IPS DF 4.7 (cell line): ENCODE measurements at regions not wholly inside any gene's neighbourhood (a gene's known extent, or its start where the extent isn't known, plus 50 kb on each side); places are given as distances from the start of the nearest gene placed in this dataset.

Experiments
- DNase-seq: peaks from one replicate; pipeline ENCODE4 v3.0.0-alpha.2; 2013; ENCODE audit warnings: low spot score; ENCODE audit errors: extremely low read depth

DNA sequence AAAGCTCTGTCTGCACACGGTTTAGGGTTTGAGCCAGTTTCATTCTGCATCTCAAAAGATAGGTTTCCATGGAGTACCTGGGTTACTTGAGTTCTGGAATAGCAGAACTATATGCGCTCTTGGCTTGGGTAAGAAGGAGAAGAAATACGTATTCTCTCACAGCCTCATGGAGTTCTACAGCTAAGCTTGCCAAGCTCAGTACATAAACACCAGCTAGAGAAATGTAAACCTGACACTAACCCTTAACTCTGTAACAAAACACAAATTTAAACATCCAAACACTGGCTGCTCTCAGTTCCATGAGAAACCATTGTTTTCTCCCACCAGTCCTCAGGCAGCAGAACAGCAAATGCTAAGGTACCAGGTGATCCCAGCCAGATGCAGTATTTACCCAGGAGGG, 557.2 kb downstream of the INHBA start:
- DNase-seq: no peak

DNA sequence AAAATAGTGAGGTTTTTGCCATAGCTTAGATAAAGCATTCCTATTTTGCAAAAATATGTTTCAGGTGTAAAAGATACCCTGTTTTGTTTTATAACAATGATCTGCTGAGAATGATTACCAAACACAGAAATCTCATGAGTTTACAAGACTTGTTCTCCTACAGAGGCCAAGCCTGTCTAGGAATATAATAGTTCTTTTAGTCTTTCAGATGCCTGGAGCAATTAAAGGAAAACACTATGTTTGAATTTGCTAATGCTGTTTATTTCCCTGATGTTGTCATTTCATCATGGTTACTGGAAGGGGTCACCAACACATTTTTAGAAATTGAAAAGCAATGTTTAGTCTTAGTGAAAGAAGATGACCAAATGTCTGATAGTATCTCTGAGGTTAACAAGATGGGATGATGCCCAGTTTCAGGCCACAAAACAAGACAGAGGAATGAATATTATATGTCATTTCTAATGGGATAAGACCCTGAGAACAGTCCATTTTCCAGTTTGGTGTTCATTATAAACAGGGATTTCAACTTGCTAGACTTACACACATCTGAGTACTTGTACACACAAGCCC, 559.9 kb downstream of the INHBA start:
- no peak for DNase-seq

DNA sequence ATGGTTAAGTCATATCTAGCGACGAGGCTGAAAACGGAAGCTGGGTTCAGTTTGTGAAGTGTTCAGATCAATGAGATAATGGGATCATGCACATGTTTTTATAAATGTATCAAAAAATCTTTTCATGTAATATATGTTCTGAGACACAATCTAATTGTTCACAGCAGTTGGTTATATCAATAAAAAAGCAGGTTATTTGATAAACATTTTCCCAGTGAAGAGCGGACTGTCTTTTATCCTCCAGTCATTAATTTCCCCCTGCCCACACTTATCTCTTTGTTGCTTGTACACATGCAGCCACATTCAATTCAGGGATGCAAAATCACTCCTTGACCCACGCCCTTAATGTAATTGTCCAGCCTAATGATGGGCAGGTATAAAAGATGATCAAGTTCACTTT, 563.1 kb downstream of the INHBA start:
- no peak for DNase-seq

DNA sequence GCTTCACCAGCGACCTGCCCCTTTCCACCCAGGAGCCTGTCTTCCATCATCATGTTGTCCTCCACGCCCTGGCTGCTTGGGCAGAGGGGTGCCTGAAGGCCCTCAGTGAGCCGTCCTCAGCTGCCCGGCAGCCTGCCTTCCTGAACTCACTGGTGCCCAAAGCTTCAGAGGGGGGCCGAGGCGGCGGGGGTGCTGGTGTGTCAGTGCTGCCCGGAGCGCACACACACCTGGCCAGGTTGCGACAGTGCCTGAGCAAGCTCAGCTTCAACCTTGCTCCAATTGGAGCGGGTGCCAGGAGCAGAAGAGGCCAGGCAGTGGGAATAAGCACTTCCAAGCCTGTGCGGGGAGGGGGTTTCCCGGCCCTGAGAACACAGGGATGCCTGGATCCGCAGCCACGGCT, 566.3 kb downstream of the INHBA start:
- no peak for DNase-seq

DNA sequence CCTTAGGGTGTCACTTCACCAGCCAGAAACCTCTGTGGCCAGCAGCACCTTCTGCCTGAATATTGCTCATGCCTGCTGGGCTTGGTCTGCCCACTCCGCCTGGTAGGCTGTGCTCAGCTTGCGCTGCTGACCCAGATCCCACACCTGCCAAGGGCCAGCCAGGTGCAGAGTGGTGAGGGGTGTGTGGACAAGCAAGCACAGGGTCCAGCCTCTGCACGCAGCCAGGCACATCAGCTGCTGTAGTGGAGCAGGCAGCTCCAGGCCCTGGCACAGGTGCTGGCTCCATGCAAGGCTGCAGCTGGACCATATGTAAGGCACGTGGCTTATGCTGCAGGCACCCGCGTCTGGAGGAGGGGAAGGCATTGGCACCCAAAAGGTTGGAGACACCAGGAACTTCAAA, 567.4 kb downstream of the INHBA start:
- DNase-seq: no peak

DNA sequence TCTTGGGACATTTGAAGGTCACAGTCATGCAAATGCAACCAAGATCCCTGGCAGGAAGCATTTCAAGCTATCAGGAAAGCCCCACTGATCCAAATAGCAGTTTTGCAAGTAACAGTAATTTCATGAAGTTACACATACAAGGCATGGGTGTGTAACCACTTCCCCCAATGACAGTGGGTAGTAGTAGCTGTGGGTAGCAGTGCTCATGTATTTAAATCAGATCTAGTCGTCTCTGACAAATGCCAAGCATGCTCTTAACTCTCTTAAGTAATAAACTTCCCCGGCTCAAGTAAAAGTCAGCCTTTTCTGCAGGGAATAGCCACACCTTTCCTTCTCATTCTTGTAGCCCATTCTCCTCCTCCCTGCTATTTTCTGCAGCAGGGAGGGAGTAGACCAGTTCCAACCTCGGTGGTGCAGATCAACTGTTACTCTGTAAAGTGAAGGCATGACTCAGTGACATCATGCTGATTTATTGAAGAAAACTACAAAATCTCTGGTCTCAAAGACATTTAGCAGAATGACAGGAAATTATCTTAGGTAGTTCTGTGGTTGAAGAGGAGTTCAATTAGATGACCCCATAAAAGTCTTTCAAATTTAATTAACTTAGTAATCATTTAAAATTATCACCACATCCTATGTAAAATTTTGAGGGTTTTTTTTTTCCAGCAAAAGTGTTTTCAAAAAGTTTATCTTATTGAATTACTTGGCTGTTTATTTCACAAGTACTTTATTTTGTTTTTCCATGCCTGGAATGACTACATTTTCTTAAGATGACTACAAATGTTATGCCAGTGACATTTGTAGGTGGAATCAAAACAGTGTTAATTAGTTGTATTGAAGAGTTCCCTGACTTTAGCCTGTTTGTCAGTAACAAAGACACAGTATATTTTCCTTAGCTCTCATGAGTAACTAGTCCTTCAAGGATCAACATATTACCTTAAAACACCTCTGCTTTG, 568.3 kb downstream of the INHBA start:
- no peak for DNase-seq

DNA sequence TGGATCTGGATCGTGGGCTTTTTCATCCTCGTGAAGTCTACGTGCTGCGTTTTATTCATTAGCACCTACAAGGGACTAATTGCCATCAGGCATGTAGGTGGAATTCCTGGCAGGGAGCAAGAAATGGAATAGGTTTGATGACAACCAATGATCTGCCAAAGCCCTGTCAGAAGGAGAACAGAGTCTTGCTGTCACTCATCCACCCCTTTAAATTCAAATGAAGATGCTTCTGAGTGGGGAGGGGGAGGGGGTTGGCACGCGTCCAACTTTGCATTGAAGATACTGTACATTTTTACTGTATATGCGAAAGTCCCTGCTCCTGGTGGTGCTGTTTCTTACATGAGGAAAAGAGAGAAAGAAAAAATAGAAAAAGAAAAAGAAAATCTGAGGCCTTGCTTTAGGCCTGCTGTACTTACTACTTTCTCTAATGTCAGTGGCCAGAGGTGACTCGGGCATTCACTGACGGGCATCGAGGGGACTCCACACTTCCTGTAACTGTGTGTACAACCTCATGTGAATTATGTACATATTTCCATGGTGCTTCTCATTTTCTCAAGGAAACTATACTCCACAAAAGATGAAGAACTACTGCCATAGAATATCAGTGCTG, 569.1 kb downstream of the INHBA start:
- DNase-seq: no peak

DNA sequence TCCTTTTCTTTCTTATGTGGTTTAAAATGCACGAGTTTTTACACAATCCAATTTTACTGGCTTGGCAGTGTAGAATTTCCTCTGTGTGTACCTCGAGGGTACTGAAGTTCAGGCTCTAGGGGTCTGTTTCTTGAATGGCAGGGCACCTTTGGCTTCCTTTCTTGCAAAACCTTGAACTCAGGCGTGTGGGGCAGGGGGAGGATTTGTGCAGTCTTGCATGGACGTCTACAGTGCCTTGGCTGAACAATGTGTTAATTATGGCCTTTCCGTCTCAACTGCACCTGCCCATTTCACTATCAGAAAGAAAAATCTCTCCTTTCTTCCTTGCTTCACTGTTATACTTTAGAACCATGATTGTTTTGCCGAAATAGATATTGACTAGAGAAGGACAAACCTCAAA, 570.9 kb downstream of the INHBA start:
- no peak for DNase-seq

DNA sequence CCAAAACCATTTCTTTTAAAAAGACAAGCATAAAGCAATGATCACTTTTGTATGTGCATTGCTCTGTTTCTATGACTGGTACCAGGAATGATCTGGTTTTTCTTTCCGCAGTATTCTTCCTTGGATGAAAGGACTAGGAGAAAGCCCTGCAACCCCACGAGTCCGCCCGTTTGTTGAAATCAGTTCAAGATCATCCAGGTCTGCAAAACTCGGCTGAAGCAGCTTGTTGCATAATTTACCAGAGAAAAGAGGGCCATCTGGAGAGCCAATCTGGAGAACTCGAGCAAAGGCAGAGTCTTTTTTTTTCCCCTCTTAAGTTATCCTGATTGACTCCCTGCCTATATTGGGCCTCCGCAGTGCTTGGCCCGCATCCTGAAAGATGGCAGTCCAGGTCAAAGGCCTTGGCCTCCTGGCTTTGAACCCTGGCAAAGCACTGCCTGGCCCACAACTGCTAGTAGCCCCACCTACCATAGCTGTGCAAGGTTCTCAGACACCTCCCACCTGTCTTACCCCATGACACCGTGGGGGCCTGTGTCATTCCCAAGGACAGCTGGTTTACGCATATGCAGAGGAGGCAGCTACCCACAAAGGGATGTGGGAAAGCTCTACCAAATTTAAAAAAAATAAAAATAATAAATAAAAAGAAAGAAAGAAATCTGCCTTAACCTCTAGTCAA, 572.2 kb downstream of the INHBA start:
- DNase-seq: no peak

DNA sequence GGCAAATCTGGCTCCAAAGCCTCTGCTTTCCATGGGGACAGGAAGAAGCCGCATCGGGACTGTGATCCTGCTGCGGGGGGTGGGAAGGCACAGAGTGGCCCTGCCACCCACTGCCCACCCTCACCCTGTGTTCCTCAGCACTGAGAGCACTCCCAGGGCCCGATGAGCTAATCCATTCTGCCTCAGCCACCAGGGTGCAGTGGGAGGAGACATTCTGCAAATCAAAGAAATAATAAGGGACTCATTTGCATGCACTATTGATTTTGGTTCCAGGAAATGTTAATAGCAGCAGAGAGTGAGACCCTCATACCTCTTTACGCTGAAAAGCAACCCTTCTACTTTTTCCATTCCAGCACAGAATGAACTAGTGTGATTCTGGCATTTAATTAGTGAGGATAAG, 572.8 kb downstream of the INHBA start:
- no peak for DNase-seq

DNA sequence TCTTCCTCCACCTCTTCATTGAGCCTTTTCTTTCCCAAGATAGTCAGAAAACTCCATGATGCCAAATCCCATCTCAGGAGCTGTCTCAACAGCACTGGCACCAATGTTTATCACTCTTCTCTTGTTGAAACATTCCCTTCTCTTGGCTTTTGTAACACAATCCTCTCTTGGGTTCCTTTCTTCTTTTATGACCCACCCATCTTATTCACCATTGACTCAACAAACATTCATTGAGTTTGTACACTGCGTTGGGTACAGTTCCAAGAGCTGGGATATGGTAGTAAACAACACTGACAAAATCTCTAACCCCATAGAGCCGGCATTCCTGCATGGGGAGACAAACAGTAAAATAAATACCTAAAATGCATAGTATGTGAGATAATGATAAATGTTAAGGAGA, 577.5 kb downstream of the INHBA start:
- DNase-seq: no peak

DNA sequence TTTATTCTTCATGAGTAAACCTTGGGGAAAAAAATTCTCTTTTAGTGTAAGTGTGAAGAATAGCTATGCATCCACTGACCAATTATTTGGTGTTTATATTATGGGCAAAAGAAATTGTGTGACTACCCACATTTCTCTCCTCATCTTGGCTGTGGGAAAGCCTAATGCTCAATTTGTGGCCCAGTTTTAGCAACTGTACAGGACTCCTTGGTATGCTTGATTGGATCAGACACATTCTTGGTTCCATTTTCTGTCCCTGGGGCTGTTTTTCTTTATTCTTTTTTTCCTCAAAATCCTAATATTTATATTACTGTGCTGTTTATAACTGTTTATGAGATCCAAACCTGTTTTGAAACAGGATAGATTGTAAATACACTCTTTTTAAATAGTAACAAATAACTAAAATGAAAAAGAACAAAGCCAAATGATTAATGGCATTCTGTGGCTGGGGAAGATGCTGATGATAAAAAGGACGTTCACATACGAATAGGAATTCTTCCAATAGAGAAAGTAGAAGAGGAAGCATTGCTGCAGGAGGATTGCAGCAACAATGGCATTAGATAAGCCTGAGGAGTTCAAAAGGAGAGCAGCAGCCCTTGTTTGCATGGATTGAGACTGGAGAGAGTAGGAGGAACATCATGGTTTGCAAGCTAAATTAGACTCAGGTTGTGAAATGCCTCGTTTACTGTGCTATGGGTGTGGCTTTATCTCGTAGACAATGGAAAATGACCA, 580.5 kb downstream of the INHBA start:
- no peak for DNase-seq

DNA sequence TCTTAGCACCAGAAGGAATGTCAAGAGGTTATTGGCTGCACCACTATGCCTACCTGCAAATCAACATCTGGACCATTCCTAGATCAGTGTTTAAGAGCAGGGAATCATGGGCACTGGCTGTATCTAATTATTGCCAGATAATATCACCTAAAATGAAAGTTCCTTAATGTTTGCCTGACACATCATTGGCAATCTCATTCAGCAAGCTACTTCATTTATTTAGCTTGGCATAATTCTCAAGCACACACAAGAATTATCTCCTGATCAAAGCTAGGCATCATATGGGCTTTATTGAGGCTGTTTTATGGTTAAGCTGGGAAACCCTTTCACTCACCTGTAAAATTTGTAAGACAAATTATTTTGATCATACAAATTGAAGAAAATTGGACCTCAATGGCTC, 581.7 kb downstream of the INHBA start:
- DNase-seq: no peak

DNA sequence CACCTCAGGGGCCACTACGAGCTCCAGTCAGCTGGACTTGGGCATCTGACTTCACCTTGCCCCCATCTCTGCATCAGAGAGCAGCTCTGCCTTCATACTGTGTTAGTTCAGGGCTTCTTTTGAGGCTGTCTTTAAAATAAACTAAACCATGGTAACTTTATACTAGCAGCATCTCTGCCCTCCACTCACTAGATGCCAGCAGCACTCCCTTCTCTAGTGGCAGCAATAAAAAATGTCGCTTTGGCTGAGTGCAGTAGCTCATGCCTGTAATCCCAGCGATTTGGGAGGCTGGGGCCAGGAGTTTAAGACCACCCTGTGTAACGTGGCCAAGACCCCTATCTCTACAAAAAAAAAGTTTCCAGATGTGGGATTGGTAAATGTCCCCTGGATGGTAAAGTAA, 584.4 kb downstream of the INHBA start:
- DNase-seq: no peak

DNA sequence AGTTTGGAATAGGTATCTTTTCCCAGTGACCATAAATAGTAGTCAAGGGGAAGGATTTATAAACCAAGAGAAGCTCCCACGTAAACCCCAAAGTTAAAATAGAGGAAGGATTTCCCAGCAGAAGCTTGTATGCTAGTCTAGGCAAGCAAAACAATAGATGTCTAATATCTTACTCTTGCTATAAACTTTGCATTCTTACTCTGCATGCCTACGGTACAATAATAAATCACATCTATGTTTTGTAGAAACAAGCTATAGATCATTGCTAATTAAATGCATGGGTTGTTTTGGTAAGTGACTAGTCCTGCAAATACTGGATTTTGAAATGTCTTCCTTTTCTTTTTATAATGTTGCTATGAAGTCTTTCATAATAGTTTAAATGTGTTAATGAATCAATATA, 585.5 kb downstream of the INHBA start:
- DNase-seq: no peak

DNA sequence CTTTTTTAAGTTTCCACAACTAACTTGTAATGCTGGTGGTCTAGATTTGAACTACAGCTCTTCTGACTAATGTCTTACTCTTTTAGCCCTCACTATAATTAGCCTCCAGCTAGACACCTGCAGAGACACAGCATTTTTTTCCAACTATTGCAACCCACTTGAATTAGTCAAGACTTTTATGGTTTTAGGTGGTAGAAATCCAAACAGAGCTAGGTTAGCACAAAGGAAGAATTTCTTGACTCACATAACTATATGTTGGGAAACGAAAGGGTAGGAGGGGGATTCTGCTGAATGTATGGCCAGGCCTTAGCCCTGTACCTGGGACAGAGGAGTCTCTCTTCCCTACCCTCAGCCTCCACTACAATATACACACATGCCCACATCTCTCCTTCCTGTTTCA, 586.1 kb downstream of the INHBA start:
- DNase-seq: no peak

DNA sequence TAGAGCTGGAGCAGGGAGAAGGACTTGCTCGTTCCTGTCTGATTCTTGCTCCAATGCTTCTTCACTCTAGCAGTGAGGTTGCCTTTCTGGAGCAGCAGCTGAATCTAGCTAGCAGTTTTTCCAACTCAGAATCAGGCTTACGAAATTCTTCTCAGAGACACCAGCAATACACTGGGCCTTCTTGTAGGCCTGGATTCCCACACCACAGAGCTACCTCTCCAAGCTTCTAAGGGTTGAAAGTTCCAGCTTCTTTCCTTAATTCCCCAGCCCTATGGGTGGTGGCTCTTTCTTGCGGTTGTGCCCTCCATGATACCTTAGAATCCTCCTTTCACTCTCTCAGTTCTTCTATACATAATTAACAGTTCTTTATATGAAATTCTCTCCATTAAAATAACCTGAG, 586.6 kb downstream of the INHBA start:
- DNase-seq: no peak

DNA sequence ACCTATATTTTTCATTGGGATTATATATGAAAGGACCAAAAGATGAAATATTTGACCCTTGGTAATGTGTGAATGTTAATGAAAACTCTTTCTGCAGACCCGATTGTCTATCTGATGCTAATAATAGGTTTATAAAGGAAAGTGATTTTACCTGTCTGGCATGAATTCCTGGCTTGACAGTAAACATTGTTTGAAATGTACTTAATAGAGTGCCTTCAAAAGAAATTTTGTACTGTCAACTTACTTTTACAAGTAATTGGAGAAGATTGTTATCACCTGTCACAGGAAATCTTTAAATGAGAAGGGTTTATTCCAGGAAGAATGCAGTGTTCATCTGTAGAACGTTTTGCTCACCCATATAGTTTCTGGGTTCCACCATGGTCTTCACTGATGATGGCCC, 588.2 kb downstream of the INHBA start:
- no peak for DNase-seq

DNA sequence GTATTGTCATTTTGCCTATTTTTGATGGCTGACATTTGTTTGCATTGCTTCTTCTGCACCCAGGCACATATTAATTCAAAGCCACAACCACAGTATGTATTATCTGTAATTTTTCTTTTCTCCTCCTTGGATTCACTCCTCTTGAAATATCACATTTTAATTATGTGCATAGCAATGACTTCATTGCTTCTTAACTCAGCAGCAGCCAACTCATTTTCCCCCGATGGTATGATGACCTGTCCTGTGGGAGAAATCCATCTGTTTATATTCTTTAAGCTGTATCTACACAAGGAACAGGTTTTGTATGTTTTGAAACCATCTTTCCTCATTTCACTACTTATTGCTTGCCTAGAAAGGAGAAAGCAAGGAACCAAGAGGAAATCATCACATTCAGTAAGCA, 588.8 kb downstream of the INHBA start:
- DNase-seq: no peak

DNA sequence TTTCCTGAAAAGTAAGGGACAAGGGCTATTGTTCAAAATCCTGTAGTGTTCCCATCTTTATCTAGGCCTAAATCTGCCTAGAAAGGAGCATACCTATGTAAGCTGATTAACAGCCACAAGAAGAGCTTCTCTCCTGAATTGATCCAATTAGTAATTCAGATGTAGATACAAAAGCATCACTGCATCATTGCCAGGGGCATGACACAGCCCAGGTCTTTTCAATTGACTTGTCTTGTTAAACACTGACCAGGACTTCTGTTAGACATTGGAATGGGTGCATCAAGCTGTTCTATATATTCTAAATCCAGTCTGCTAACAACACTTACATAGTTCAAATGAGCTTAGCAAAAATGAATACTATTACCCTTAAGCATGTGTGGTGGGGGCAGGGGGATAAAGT, 589.2 kb downstream of the INHBA start:
- DNase-seq: no peak

DNA sequence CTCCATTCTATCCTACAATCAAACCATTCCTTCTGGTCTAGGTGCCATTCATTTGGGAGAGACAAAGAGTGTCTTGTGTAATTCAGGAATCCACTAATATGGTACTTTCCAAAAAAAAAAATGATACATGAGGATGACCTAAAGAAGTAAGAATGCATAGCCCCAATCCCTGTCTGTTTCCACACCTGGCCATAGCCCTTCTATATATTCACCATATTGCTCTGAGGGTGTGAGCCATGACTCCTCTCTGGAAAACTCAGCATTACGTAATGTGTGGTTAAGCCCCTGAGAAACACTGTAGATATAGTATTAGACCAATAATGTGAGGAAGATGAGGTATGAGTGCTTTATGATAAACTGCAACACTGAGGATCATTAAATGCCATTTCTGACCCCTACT, 592.7 kb downstream of the INHBA start:
- DNase-seq: no peak

DNA sequence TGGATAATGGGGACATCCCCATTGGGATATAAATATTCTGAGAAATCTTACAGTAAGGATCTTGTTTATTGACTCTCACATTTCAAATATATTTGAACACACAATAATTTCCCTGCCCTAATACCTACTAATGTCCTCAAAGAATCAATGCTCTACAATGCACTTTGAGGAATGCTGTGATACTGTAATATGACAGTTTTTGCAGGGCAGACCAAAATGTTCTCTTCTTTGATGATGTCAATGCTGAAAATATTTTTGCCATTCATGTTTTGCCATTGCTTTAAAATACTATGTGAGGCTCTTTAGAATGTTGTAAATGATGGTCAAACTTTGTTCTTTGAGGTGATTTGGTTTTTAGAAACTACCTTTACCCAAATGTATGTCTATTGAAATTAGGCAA, 594.1 kb downstream of the INHBA start:
- DNase-seq: no peak
